Activated CD4-positive, alpha-beta T cell treated with anti-CD3 and anti-CD28 coated beads, Interleukin-2, amount 10 ng/mL, durations not matched to agents 24 days and 14 days (primary cell): ENCODE measurements at regions not wholly inside any gene's neighbourhood (a gene's known extent, or its start where the extent isn't known, plus 50 kb on each side); places are given as distances from the start of the nearest gene placed in this dataset.

ENCODE experiments used
- DNase-seq: peaks from one replicate; pipeline ENCODE4 v3.0.0; 2022
- H3K27ac Mint-ChIP-seq: one replicate; pipeline ENCODE4 v1.8.0; 2022; ENCODE audit warnings: mild to moderate bottlenecking, mixed read lengths
- H3K27me3 Mint-ChIP-seq: one replicate; pipeline ENCODE4 v1.8.0; 2022; ENCODE audit warnings: mixed read lengths
- H3K36me3 Mint-ChIP-seq: one replicate; pipeline ENCODE4 v1.8.0; 2022; ENCODE audit warnings: low read depth, mild to moderate bottlenecking, mixed read lengths
- H3K4me1 Mint-ChIP-seq: one replicate; pipeline ENCODE4 v1.8.0; 2021; ENCODE audit warnings: mixed read lengths
- H3K4me3 Mint-ChIP-seq: one replicate; pipeline ENCODE4 v1.8.0; 2022; ENCODE audit warnings: mild to moderate bottlenecking, moderate library complexity, mixed read lengths
- H3K9me3 Mint-ChIP-seq: one replicate; pipeline ENCODE4 v1.8.0; 2021; ENCODE audit warnings: mixed read lengths
- intact Hi-C: fragments of 100-400 bp; cut with micrococcal nuclease; formaldehyde crosslinking; loops from one replicate; pipeline ENCODE4 v1.15.1; 2023

- H3K4me3 Mint-ChIP-seq: no peak overlapping the region
- H3K27ac Mint-ChIP-seq: no peak overlapping the region
- intact Hi-C loops: no loop called here
- H3K4me1 Mint-ChIP-seq: no peaks in the 10 kb centered on the region
- H3K36me3 Mint-ChIP-seq: no peaks in the 10 kb centered on the region
- no peaks in the 10 kb centered on the region for H3K9me3 Mint-ChIP-seq
- no peak for DNase-seq
- no peaks in the 10 kb centered on the region for H3K27me3 Mint-ChIP-seq
Measured at GRCh38 chr1:118254001-118254400, 69.0 kb upstream of the SPAG17 start.

GRCh38 chr1:118253053-118253915 is 68.3 kb upstream of the SPAG17 start:
- Mint-ChIP-seq H3K9me3 (no peaks in the 10 kb centered on the region), H3K27me3 (no peaks in the 10 kb centered on the region), H3K36me3 (no peaks in the 10 kb centered on the region), H3K4me1 (no peaks in the 10 kb centered on the region), H3K27ac (no peak overlapping the region), H3K4me3 (no peak overlapping the region)
- intact Hi-C loops: no loop called here
- DNase-seq: no peak

GRCh38 chr1:118252624-118253023 is 67.6 kb upstream of the SPAG17 start:
- Mint-ChIP-seq H3K27ac (no peak overlapping the region), H3K36me3 (no peaks in the 10 kb centered on the region), H3K27me3 (no peaks in the 10 kb centered on the region), H3K9me3 (no peaks in the 10 kb centered on the region), H3K4me3 (no peak overlapping the region), H3K4me1 (no peaks in the 10 kb centered on the region)
- intact Hi-C loops: no loop called here
- DNase-seq: no peak

- intact Hi-C loops: no loop called here
- Mint-ChIP-seq H3K4me1 (no peaks in the 10 kb centered on the region), H3K9me3 (no peaks in the 10 kb centered on the region)
Measured at GRCh38 chr1:118250232-118250631, 65.2 kb upstream of the SPAG17 start.

GRCh38 chr1:118249641-118250040 is 64.6 kb upstream of the SPAG17 start:
- Mint-ChIP-seq H3K36me3 (no peaks in the 10 kb centered on the region), H3K9me3 (no peaks in the 10 kb centered on the region), H3K27me3 (no peaks in the 10 kb centered on the region), H3K4me1 (no peaks in the 10 kb centered on the region), H3K27ac (no peak overlapping the region), H3K4me3 (no peak overlapping the region)
- DNase-seq: no peak
- intact Hi-C loops: no loop called here

More at GRCh38 chr1:118250232-118250631, 65.2 kb upstream of the SPAG17 start:
- DNase-seq: no peak
- Mint-ChIP-seq H3K27me3 (no peaks in the 10 kb centered on the region), H3K27ac (no peak overlapping the region), H3K4me3 (no peak overlapping the region), H3K36me3 (no peaks in the 10 kb centered on the region)

GRCh38 chr1:118247593-118247992 is 62.6 kb upstream of the SPAG17 start:
- Mint-ChIP-seq H3K4me1 (no peaks in the 10 kb centered on the region), H3K9me3 (no peaks in the 10 kb centered on the region), H3K27me3 (no peaks in the 10 kb centered on the region), H3K27ac (no peak overlapping the region), H3K36me3 (no peaks in the 10 kb centered on the region), H3K4me3 (no peak overlapping the region)
- no peak for DNase-seq
- intact Hi-C loops: no loop called here

- intact Hi-C loops: no loop called here
- H3K27ac Mint-ChIP-seq: no peak overlapping the region
- no peaks in the 10 kb centered on the region for H3K9me3 Mint-ChIP-seq
- DNase-seq: no peak
- no peaks in the 10 kb centered on the region for H3K36me3 Mint-ChIP-seq
- H3K4me3 Mint-ChIP-seq: no peak overlapping the region
- no peaks in the 10 kb centered on the region for H3K4me1 Mint-ChIP-seq
- no peaks in the 10 kb centered on the region for H3K27me3 Mint-ChIP-seq
Measured at GRCh38 chr1:118246646-118247045, 61.6 kb upstream of the SPAG17 start.

GRCh38 chr1:118244194-118244593 is 59.2 kb upstream of the SPAG17 start:
- Mint-ChIP-seq H3K36me3 (no peaks in the 10 kb centered on the region), H3K9me3 (peaks cover 10% of the 10 kb centered on the region), H3K4me1 (no peaks in the 10 kb centered on the region), H3K27ac (no peak overlapping the region), H3K4me3 (no peak overlapping the region), H3K27me3 (no peaks in the 10 kb centered on the region)
- intact Hi-C loops: no loop called here
- no peak for DNase-seq

- H3K4me1 Mint-ChIP-seq: no peaks in the 10 kb centered on the region
- intact Hi-C loops: no loop called here
- no peaks in the 10 kb centered on the region for H3K36me3 Mint-ChIP-seq
- no peak overlapping the region for H3K4me3 Mint-ChIP-seq
- no peak for DNase-seq
- H3K27me3 Mint-ChIP-seq: no peaks in the 10 kb centered on the region
- H3K9me3 Mint-ChIP-seq: peaks cover 13% of the 10 kb centered on the region
- H3K27ac Mint-ChIP-seq: no peak overlapping the region
Measured at GRCh38 chr1:118243269-118243668, 58.2 kb upstream of the SPAG17 start.
